ENCODE measurements at regions not wholly inside any gene's neighbourhood (a gene's known extent, or its start where the extent isn't known, plus 50 kb on each side); places are given as distances from the start of the nearest gene placed in this dataset.

DNA sequence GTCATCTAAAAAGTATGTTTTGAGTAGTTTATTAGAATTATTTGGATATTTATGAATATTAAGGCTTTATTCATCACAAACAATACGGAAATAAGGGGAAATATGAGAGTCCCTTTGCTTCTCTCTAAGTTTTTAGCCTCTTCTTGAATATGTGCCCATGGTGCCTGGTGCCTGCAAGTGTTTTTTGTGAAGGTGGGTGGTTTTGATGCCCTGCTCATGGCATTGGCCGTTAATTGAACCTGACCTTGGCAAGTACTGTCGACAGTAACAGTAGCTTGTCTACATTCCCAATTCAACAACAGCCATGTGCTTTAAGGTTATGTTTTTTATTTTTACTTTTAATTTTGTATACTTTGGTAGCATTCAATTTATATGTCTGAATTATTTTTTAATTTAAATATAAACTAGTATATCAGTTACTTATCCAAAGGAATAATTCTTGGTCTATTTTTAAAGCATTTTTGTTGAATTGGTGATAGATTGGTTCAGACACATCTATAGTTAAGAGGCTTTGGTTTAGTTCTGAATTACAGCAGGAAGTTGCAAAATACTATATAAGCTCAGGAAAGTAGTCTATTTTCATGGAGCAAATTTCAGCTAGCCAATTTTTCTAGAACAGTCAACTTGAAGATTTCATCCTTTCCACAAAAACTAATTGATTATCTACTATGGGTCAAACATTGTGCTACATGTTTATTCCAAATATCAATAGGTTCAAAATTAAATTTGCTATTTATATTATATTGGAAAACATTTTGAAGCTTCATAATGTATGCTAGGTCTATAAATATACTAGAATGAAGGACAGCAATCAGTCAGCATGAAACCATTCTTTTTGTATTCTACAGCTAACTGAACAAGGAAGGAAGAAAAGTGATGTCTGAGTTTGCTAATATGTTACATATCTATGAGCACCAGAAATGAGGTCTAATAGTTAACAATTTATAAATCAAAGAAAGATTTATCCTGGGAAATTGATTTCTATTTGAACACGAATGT is 184.4 kb downstream of the MRPL39 start:
- no peak for DNase-seq (ENCODE audit: low read depth)

DNA sequence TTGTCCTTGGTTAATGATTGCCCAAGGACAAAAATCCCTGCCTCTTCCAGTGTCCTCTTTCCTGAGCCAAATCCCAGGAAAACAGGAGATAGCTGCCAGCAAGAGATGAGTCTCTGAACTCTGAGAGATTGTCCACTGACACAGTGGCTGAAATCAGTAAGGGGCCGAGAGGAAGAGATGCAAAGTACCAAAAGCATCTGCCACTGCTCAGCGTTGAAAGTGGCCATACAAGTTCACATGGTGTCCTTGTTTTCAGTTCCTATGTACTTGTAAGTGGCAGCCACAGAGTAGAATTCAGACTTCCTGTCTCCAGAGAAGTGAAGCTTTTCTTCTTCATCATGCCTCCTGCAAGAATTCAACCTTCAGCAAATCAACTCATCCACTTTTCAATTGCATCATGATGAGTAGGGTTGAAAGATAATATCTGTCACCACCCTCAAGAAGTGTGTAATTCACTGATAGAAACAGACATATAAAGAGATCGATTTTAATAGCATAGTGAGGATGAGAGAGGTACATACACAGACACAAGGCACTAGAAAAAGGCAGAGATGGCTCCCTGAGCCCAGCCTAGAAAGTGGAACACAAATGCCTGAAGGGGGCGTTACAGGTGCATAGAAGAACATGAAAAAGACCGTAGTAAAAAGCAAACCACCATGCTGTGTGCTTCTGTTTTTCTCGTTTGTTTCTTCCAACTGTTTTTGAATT is 185.8 kb downstream of the MRPL39 start:
- peak; percentile 17 for DNase-seq (ENCODE audit: low read depth)

DNA sequence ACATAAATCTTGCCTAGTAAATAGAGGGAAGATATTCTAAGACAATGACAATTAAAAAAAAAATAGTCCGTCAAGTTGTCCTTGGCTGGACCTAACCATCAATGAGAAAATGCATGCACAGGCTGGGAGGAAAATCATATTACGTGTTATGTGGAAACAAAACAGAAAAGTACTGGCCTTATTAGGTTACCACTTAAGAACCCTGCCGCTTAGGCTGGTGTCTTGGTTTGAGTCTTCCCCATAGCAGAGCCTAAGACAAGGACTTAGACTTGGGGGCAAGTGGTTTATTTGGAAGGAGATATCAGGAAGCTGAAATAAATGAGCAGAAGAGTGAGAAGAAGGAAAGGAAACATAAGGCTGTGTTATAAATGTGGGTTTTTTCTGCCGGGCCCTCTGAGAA is 186.4 kb downstream of the MRPL39 start:
- no peak for DNase-seq (ENCODE audit: low read depth)

DNA sequence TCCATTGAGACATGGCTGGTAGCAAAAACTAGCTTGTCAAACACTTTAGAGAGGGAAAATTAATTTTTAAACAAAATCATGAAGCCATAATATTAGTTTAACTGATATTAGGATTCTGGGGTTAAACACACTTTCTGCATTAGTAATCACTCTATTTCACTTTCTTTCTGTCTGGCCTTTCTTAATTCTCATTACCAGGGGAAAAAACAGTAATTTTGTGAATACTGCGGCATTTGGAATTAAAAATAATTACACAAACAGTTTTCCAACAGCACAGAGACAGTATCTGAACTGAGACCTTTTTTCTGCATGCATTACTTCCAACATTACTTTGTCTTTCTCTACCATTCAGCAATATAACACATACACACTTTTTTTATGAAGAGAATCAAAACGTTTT is 190.6 kb downstream of the MRPL39 start:
- no peak for DNase-seq (ENCODE audit: low read depth)

DNA sequence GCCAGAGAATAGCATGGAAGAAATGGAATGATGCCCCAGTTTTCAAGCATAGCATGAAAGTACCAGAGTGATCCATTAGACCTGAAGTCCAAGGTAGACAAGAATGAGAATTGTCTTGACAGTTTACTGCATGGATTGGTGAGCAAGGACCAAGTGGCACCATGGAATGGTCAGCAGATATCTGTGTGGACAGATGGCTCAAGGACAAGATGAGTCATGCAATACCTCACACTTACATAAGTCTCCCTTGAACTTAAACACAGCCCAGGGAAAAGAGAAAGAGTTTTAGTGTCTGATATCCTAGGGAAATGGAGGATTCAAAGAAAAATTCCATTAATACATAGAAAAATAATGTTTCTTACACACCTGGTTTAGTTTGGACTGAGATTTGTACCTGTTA is 195.2 kb downstream of the MRPL39 start:
- DNase-seq (ENCODE audit: low read depth) = no peak

DNA sequence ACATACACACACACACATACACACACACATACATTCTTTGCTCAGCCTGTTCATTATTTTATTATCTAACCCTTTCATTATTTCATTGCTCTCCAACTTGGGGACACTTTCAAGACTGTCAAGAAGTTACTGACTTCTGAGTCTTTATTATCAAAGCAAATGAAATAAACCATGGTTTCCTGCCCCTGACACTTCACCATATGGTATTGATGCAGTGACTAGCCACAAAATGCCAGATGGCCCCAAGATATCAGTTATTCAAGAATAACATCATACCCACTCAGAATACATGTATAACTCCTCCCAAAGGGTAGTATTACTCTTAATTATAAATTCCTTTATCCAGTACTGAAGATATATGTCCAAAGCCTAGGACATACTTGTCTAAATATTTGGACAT is 197.3 kb downstream of the MRPL39 start:
- no peak for DNase-seq (ENCODE audit: low read depth)

DNA sequence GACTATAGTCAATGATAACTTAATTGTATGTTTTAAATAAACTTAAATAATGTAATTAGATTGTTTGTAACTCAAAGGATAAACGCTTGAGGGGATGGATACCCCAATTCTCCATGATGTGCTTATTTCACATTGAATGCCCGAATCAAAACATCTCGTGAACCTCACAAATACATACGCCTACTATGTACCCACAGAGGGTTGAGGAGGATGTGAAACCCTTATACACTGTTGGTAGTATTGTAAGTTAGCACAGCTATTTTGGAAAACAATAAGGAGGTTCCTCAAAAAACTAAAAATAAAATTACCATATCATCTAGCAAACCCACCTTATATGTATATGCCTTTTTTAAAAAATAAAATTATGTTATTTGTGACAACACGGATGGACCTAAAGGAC is 198.6 kb downstream of the MRPL39 start:
- no peak for DNase-seq (ENCODE audit: low read depth)

DNA sequence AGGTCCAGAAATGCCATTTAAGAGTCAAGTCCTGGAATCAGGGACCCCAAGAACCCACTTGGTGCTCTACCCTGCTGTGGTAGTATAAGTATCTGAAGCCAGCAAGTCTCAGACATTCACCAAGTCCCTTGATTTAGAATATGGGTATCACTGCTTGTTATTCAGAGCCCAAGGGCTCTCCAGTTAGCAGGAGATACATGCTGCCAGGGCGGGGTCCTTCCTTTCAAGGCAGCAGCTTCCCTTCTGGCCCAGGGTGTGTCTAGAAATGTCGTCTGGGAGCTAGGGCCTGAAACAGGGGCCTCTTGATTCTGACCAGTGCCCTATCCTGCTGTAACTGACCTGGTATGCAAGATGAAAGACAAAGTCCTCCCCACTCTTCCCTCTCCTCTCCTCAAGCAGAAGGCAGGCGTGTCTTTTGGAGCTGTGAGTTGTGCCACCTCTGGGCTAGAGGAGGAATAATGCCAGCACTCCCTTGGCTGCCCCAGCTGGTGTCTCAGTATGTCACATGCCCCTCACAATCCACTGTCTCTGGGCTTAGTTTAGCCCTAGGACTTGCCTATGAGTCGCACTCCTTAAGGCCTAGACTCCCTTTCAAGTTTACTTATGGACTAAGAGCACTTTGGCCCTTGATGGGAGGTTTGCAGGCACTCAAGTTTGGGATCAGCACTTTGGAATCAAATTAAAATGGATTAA is 200.2 kb downstream of the MRPL39 start:
- DNase-seq (ENCODE audit: low read depth) = no peak

DNA sequence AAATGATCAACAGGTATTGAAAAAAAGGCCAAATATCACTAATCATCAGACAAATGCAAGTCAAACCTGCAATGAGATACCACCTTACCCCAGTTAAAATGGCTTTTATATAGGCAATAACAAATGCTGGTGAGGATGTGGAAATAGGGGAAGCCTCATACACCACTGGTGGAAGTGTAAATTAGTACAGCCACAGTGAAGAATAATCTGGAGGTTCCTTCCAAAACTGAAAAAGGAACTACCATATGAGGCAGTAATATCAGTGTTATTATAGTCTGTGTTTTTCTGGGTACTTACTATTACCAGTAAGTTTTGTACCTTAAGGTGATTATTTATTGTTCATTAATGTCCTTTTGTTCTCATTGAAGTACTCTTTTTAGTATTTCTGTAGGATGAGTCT is 201.3 kb downstream of the MRPL39 start:
- no peak for DNase-seq (ENCODE audit: low read depth)

DNA sequence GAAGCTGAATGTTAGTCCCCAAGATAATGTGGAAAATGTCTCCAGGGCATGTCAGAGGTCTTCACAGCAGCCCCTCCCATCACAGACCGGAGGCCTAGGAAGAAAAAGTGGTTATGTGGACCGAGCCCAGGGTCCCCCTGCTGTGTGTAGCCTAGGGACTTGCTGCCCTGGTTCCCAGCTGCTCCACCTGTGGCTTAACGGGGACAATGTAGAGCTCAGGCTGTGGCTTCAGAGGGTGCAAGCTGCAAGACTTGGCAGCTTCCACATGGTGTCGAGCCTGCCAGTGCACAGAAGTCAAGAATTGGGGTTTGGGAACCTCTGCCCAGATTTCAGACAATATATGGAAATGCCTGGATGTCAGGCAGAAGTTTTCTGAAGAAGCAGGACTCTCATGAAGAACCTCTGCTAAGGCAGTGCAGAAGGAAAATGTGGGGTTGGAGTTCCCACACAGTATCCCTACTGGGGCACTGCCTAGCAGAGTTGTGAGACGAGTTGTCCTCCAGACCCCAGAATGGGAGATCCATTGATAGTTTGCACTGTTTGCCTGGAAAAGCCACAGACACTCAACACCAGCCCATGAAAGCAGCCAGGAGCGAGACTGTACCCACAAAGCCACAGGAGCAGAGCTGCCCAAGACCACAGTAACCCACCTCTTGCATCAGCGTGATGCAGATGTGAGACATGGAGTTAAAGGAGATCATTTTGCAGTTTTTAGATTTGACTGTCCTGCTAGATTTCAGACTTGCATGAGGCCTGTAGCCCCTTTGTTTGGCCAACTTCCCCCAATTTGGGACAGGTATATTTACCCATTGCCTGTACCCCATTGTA is 204.9 kb downstream of the MRPL39 start:
- DNase-seq (ENCODE audit: low read depth) = no peak

DNA sequence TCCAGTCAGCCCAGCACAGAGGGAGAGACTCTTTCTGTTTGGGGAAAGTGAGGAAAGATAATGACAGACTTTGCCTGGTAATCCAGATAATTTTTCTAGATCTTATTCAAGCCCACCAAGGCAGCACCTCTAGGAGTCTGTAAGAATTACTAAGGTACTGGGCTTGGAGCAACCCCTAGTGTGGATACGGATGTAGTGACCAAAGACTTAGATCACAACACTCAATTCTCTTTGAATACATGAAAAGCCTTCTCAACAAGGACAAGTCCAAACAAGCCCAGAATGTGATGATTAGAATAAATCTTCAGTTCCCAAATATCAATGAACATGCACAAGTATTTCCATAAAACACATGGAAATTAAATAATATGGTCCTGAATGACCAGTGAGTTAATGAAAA is 206.9 kb downstream of the MRPL39 start:
- DNase-seq (ENCODE audit: low read depth) = no peak

DNA sequence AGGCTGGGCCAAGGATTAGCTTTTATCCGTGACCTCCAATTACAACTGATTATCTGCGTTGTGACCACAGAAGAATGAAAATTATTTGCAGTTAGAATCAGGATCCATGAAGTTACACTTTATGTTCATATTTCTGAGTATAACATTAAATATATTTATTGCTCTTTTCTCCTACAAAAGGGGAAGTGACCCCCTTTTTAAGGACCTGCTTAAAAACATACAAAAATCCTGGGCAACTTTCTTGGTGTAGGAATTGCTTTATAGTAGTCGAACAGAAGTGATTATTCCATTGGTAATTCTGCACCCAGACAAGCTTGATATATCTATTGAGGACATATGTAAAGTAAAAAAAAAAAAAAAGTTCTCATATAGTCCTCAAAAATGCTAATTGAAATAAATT is 208.7 kb downstream of the MRPL39 start:
- no peak for DNase-seq (ENCODE audit: low read depth)

DNA sequence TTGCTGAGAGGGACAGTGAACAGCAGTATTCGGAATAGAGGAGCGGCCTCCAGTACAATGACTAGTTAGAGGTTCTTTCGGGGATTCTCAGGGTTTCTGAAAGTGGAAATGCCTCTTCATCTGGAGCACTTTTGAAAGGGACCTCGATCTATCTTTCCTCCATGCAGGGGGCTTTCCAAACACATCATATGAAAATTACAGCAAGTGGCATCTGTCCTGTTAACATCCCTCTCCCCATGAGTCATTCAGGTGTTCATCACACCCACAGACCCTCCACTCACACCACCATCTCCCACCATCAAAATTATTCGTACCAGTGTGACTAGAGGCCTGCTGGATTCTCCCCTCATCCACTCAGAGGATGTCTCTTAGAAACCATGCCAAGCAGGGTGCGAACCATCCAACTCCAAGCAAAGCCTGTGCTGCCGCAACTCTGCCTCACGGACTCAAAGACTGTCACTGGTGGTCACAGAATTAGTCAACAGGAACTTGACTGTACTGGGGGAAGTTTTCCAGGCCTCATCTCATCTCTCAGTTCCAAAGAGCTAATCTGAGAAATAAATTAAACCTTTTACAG is 211.1 kb downstream of the MRPL39 start:
- no peak for DNase-seq (ENCODE audit: low read depth)

DNA sequence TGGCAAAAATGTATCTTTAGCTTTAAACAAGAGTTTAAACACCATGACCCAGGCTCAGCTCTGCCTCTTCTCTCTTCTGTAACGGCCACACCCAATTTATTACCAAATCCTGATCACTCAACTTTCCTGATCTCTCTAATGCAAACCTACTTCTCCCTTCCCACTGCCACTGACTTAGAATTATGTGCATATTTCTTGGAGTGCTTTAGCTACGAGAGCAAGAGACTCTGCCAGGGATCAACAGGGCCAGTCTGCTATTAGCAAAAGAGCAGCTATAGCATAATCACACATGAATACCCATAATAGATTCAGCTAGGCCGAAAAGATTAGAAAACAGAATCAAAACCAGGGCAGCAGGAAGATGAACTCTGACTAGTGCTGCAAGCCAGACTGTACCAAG is 215.5 kb downstream of the MRPL39 start:
- no peak for DNase-seq (ENCODE audit: low read depth)

DNA sequence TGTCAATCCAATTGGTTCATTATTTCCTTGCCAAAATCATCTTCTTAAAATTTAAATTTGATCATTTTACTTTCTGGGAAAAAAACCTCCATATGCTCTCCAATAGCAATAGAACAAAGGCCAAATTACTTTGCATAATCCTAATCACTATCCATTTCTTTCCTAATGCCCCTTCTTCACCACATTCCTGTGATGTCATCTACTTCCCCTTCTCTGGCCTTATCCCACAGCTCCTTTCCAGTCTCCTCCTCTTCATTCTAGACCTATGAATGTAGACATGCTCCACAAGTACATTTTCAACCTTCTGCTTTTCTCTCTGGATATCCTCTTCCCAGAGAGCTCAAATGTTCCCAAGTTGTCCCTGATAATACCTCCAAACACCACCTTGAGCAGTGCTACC is 216.6 kb downstream of the MRPL39 start:
- no peak for DNase-seq (ENCODE audit: low read depth)

DNA sequence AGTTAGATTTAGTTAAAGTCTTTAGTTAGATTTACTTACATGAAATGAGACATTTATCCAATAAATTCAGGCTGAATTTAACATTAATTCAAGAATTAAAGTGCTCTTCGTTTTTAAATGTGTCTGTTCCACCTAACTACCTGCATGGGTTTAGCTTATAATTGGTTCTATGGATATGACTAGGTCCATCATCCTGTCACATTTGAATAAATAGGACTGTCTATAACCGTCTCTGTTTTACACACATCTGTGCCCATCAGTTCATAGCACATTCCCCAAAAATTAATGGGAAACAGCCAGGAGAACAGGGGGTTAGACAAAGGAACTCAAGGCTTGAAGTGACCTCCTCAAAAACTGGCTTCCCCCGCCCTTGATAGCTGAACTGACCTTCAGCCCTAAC is 219.6 kb downstream of the MRPL39 start:
- DNase-seq (ENCODE audit: low read depth) = no peak

DNA sequence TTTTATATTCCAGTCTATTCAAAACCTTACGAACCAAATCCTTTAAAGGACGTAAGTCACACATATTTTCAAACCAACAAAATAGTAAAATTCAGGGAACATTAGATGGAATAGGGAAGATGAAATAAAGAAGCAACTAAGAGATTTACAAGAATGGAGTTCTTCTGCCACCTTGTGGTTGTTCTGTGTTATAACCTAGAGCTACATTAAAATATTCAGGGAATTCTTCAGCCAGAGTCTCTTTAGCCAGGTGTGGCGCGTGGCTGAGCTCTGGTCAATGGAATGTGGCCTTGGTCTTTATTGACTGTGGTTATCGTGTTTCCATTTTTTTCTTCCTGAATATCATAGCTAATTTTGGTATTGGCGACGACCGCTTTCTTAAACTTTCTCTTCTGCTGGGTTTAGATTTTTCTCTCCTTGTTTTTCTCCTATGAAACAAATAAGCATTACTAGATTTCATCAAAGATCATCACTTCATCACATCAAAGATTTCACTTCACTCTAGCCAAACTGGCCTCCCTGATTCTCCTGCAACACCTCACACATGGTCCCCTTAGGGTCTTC is 221.3 kb downstream of the MRPL39 start:
- no peak for DNase-seq (ENCODE audit: low read depth)

DNA sequence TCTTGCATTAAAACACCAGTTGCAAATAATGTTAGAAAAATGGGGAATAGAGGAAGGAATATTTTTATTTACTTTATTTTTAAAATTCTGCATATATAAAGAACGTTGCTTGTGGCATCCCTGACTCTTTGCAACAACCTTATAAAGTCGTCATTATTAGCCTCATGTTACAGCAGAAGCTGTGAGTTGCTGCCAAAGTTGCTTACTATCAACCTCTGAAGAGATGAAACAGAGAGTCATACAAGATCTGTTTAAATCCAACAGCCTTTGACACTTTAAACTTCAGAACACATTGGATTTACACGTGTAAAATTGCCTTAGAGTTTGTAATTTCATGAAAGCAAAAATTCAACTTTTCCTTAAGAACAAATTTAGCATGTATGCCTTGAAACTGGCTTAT is 221.9 kb downstream of the MRPL39 start:
- no peak for DNase-seq (ENCODE audit: low read depth)

DNA sequence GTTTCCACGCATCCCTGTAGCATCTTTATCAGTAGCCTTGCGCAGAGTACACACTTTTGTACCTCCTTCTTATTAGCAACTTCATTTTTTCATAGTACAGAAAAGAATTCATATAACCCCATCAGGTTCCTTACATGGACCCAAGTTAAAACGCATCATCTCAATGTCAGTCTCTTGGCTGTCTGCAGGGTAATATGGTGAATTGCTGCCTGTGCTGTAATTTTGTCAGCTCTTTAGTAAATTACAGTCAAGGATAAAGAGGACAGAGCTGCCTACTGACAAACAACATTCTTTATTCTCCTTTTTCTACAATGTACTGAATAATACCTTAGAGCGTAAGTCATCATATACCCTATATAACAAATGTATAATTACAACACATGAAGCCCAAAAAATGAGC is 222.5 kb downstream of the MRPL39 start:
- DNase-seq (ENCODE audit: low read depth) = no peak

DNA sequence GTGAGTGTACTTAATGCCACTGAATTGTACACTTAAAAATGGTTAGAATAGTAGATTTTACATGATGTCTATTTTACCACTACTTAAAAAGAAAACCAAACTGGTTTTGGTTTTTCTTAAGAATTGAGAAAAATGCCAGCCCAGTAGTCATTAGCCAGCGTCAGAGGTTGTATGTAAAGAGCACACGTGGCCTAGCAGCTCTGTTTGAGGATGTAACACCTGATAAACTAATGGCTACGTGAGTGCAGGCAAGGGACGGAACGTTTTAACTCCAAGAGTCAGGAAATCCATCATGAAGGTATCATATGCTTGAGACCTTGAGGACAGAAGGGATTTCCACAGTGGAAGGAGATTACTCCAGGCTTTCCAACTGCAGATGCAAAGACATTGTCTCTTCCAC is 223.7 kb downstream of the MRPL39 start:
- DNase-seq (ENCODE audit: low read depth) = no peak

DNA sequence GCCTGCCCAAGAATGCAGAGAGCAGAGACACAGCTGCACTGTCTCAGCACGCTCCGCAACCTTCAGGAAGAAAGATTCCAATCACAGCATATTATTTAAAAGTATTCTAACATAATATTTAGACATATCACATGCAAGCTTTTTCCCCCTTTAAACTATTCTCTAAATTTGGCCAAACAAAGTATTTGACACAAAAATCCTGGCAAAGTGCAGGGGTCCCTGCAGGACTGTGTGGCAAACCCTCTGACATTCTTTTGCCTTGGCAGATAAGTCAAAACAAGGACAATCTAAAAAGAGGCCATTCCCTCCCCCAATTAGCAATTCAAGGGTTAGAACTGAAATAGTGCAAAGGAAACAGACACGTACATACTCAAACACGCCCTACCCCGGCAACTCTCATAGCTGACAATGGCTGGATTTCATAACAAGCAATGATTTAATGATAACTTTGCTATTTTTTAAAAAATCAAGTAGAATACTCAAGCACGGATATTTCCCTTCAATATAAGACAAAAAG is 225.3 kb downstream of the MRPL39 start:
- no peak for DNase-seq (ENCODE audit: low read depth)
